HG03432 (cell line): ENCODE measurements at regions not wholly inside any gene's neighbourhood (a gene's known extent, or its start where the extent isn't known, plus 50 kb on each side); places are given as distances from the start of the nearest gene placed in this dataset.
"Not testable (repeated sequence)": the region's sequence is repeated elsewhere in the genome, so short reads cannot be mapped to it uniquely, and the experiment has no call there.

Experiments used
- ATAC-seq: cut with Tn5 transposase; IDR thresholded peaks from one replicate; pipeline ENCODE4 v1.9.1; 2021; ENCODE audit warnings: mild to moderate bottlenecking, moderate library complexity; ENCODE audit not compliant: unreplicated experiment

- no peak for ATAC-seq
Observed at GRCh38 chr3:115204475-115204874, 57.4 kb upstream of the ZBTB20 start.

- ATAC-seq = no peak
Observed at GRCh38 chr3:115208066-115208750, 61.1 kb upstream of the ZBTB20 start.

- ATAC-seq = no peak
Observed at GRCh38 chr3:115211810-115212492, 64.9 kb upstream of the ZBTB20 start.

- ATAC-seq = no peak
Observed at GRCh38 chr3:115212615-115213014, 65.5 kb upstream of the ZBTB20 start.

GRCh38 chr3:115213052-115213451, 66.0 kb upstream of the ZBTB20 start:
- not testable (repeated sequence) for ATAC-seq

- no peak for ATAC-seq
Observed at GRCh38 chr3:115217292-115217677, 70.2 kb upstream of the ZBTB20 start.

- peak; percentile 68 for ATAC-seq
Observed at GRCh38 chr3:115217678-115218451, 70.8 kb upstream of the ZBTB20 start.

- ATAC-seq = no peak
Observed at GRCh38 chr3:115218859-115219258, 71.8 kb upstream of the ZBTB20 start.

- ATAC-seq = no peak
Observed at GRCh38 chr3:115224687-115225086, 77.6 kb upstream of the ZBTB20 start.

- ATAC-seq = no peak
Observed at GRCh38 chr3:115226844-115227445, 79.9 kb upstream of the ZBTB20 start.

GRCh38 chr3:115227461-115227860, 80.4 kb upstream of the ZBTB20 start:
- ATAC-seq = no peak

GRCh38 chr3:115228266-115228665, 81.2 kb upstream of the ZBTB20 start:
- no peak for ATAC-seq

GRCh38 chr3:115232167-115232566, 85.1 kb upstream of the ZBTB20 start:
- ATAC-seq = no peak

GRCh38 chr3:115233021-115233420, 85.9 kb upstream of the ZBTB20 start:
- no peak for ATAC-seq

- ATAC-seq = no peak
Observed at GRCh38 chr3:115236496-115236895, 89.4 kb upstream of the ZBTB20 start.

- no peak for ATAC-seq
Observed at GRCh38 chr3:115239717-115240116, 92.6 kb upstream of the ZBTB20 start.

GRCh38 chr3:115244350-115244749, 97.3 kb upstream of the ZBTB20 start:
- ATAC-seq = no peak

GRCh38 chr3:115245438-115245837, 98.3 kb upstream of the ZBTB20 start:
- no peak for ATAC-seq

GRCh38 chr3:115245899-115246298, 98.8 kb upstream of the ZBTB20 start:
- no peak for ATAC-seq

- ATAC-seq = no peak
Observed at GRCh38 chr3:115246461-115247020, 99.5 kb upstream of the ZBTB20 start.

GRCh38 chr3:115248274-115248673, 101.2 kb upstream of the ZBTB20 start:
- ATAC-seq = no peak
